Lung (tissue), 11 donors: ENCODE measurements at regions not wholly inside any gene's neighbourhood (a gene's known extent, or its start where the extent isn't known, plus 50 kb on each side); places are given as distances from the start of the nearest gene placed in this dataset.

ENCODE experiments used
- ATAC-seq: fragments of 200-7000 bp; cut with Tn5 transposase; one replicate; pipeline ENCODE4 v1.9.1; 2020; ENCODE audit warnings: moderate number of reproducible peaks; ENCODE audit not compliant: insufficient read depth, low FRiP score
- DNase-seq, 3 donors: peaks; one replicate each; pipeline ENCODE4 v3.0.0-alpha.2; 2013 to 2017
- H3K27ac ChIP-seq, 2 donors: one replicate each; pipeline ENCODE4 v1.5.1; 2013; ENCODE audit warnings: mild to moderate bottlenecking in 2 of 2, moderate library complexity in 2 of 2, control low read depth in 1 of 2, inconsistent platforms in 1 of 2, low read depth in 1 of 2, low read length in 1 of 2
- H3K27me3 ChIP-seq, 3 donors: one replicate each; pipeline ENCODE4 v1.5.1; 2013; ENCODE audit warnings: low read length in 2 of 3; ENCODE audit not compliant: control insufficient read depth in 3 of 3, insufficient read depth in 3 of 3
- H3K36me3 ChIP-seq, 4 donors: one replicate each; pipeline ENCODE4 v1.5.1; 2013; ENCODE audit warnings: low read length in 4 of 4, mild to moderate bottlenecking in 1 of 4, moderate library complexity in 1 of 4; ENCODE audit not compliant: control insufficient read depth in 4 of 4, insufficient read depth in 4 of 4
- H3K4me1 ChIP-seq, 5 donors: one replicate each; pipeline ENCODE4 v1.5.1; 2013; ENCODE audit warnings: low read length in 5 of 5, mild to moderate bottlenecking in 2 of 5, moderate library complexity in 1 of 5; ENCODE audit not compliant: control insufficient read depth in 5 of 5, insufficient read depth in 5 of 5
- H3K4me3 ChIP-seq: one replicate; pipeline ENCODE4 v1.5.1; 2013; ENCODE audit warnings: mild to moderate bottlenecking, control low read depth, moderate library complexity
- H3K9ac ChIP-seq, 2 donors: one replicate each; pipeline ENCODE4 v1.5.1; 2013; ENCODE audit warnings: low read length in 2 of 2, control low read depth in 1 of 2; ENCODE audit not compliant: insufficient read depth in 1 of 2
- H3K9me3 ChIP-seq, 4 donors: one replicate each; pipeline ENCODE4 v1.5.1; 2013; ENCODE audit warnings: low read length in 3 of 4, mild to moderate bottlenecking in 1 of 4, moderate library complexity in 1 of 4; ENCODE audit not compliant: control insufficient read depth in 4 of 4, insufficient read depth in 3 of 4
- CTCF ChIP-seq: IDR thresholded peaks from 2 replicates; pipeline ENCODE4 v1.5.1; 2012; ENCODE audit warnings: mild to moderate bottlenecking; ENCODE audit errors: control extremely low read depth, extremely low read depth
- WGBS, 2 donors: extraction: QIAGEN DNeasy Blood & Tissue Kit; methylation state at CpG; one replicate each; pipeline ENCODE4 v1.1.7; 2013; 5-methylcytosine and 5-hydroxymethylcytosine counted together
- donor health status: control.
- donor health status: control.
- donor health status: Bipolar disorder and iron deficiency.
- donor health status: healthy.
- donor health status: DM: yes; HTN: yes; CAD: no.

GRCh38 chr10:90975096-90975495 lies 54.2 kb upstream of the ANKRD1 start:
- H3K4me1 ChIP-seq, result peaks cover 0 to 10% (median 0%) of the 10 kb centered on the region in 5 donors
- TF ChIP-seq CTCF, result no peak
- peaks cover 0 to 2% (median 0%) of the 10 kb centered on the region in 4 donors for H3K36me3 ChIP-seq
- 88 to 93% methylated on average over 1 of the region's 1 CpG for WGBS, 2 donors
- H3K9ac ChIP-seq, result no peak overlapping the region
- DNase-seq (no peak), ATAC-seq (no peak)
- no peak overlapping the region for H3K27ac ChIP-seq
- no peak overlapping the region for H3K4me3 ChIP-seq
- no peaks in the 10 kb centered on the region for H3K27me3 ChIP-seq
- no peaks in the 10 kb centered on the region for H3K9me3 ChIP-seq

GRCh38 chr10:90977162-90977854 lies 56.4 kb upstream of the ANKRD1 start:
- no peak for TF ChIP-seq CTCF
- no peak for ATAC-seq
- H3K4me1 ChIP-seq, result peaks cover 0 to 10% (median 0%) of the 10 kb centered on the region in 5 donors
- H3K9ac ChIP-seq, result no peak overlapping the region
- 94 to 98% methylated on average over 3 of the region's 3 CpGs for WGBS, 2 donors
- no peaks in the 10 kb centered on the region for H3K9me3 ChIP-seq
- no peaks in the 10 kb centered on the region for H3K27me3 ChIP-seq
- DNase-seq, result no peak
- no peak overlapping the region for H3K27ac ChIP-seq
- peaks cover 0 to 2% (median 0%) of the 10 kb centered on the region in 4 donors for H3K36me3 ChIP-seq
- H3K4me3 ChIP-seq, result no peak overlapping the region

- H3K4me3 ChIP-seq, result no peak overlapping the region
- TF ChIP-seq CTCF, result no peak
- H3K4me1 ChIP-seq, result peaks cover 0 to 10% (median 0%) of the 10 kb centered on the region in 5 donors
- H3K27ac ChIP-seq, result no peak overlapping the region
- H3K27me3 ChIP-seq, result no peaks in the 10 kb centered on the region
- no peak overlapping the region for H3K9ac ChIP-seq
- WGBS, 2 donors, result 25 to 89% methylated on average over 3 of the region's 3 CpGs
- no peak for DNase-seq
- peaks cover 0 to 2% (median 0%) of the 10 kb centered on the region in 4 donors for H3K36me3 ChIP-seq
- ATAC-seq, result no peak
- no peaks in the 10 kb centered on the region for H3K9me3 ChIP-seq
Measured at GRCh38 chr10:90977855-90978486, 57.1 kb upstream of the ANKRD1 start.
